Common myeloid progenitor, CD34-positive (primary cell): ENCODE measurements at regions not wholly inside any gene's neighbourhood (a gene's known extent, or its start where the extent isn't known, plus 50 kb on each side); places are given as distances from the start of the nearest gene placed in this dataset.
A peak's percentile ranks its signal among the peaks of the same experiment; 100 is the strongest.

ENCODE experiments used
- CTCF ChIA-PET: fragments of 350-600 bp; sonication (Branson Sonifier 250); formaldehyde crosslinking; loops from one replicate; lab custom pipeline; 2021; ENCODE audit warnings: antibody characterized with exemption; lab: Charles Lee
- POLR2A ChIA-PET: fragments of 350-600 bp; sonication (Branson Sonifier 250); formaldehyde crosslinking; loops from one replicate; lab custom pipeline; 2021; ENCODE audit warnings: antibody characterized with exemption; lab: Charles Lee
- DNase-seq, 3 donors: peaks; one replicate each; pipeline versions ENCODE4 v3.0.0 to v3.0.0-alpha.2; 2013
- H3K27ac ChIP-seq, 2 experiments: 1 replicate in 1 of 2; 2 replicates in 1 of 2; pipeline ENCODE4 v1.7.0; 2013; ENCODE audit warnings: inconsistent platforms in 2 of 2, low read length in 2 of 2, mild to moderate bottlenecking in 2 of 2, low read depth in 1 of 2, moderate library complexity in 1 of 2; ENCODE audit not compliant: severe bottlenecking in 2 of 2, insufficient read depth in 1 of 2, poor library complexity in 1 of 2
- H3K27me3 ChIP-seq, 5 experiments: replicated peaks in 2 of 5; 1 replicate in 3 of 5; 2 replicates in 2 of 5; pipeline versions ENCODE4 v1.6.1 to v1.7.0; 2013; ENCODE audit warnings: low read length in 4 of 5, mild to moderate bottlenecking in 2 of 5, moderate library complexity in 2 of 5, inconsistent platforms in 1 of 5; ENCODE audit not compliant: insufficient read depth in 5 of 5, control insufficient read depth in 4 of 5
- H3K36me3 ChIP-seq, 4 experiments: 1 replicate in 2 of 4; 2 replicates in 2 of 4; pipeline versions ENCODE4 v1.6.1 to v1.7.0; 2013; ENCODE audit warnings: low read length in 3 of 4, control low read depth in 1 of 4, mild to moderate bottlenecking in 1 of 4; ENCODE audit not compliant: control insufficient read depth in 4 of 4, insufficient read depth in 4 of 4
- H3K4me1 ChIP-seq, 4 experiments: 1 replicate in 3 of 4; 2 replicates in 1 of 4; pipeline versions ENCODE4 v1.6.1 to v1.7.1; 2013; ENCODE audit warnings: low read length in 3 of 4, mild to moderate bottlenecking in 3 of 4, control low read depth in 1 of 4, inconsistent platforms in 1 of 4, moderate library complexity in 1 of 4; ENCODE audit not compliant: control insufficient read depth in 4 of 4, insufficient read depth in 4 of 4; ENCODE audit errors: control extremely low read depth in 1 of 4
- H3K4me3 ChIP-seq, 7 experiments: 1 replicate in 4 of 7; 2 replicates in 3 of 7; pipeline versions ENCODE4 v1.5.1 to v1.7.0; 2013; ENCODE audit warnings: mild to moderate bottlenecking in 7 of 7, low read length in 6 of 7, moderate library complexity in 6 of 7, inconsistent platforms in 2 of 7, low read depth in 2 of 7, control low read depth in 1 of 7; ENCODE audit not compliant: insufficient read depth in 4 of 7, control insufficient read depth in 1 of 7; ENCODE audit errors: extremely low read depth in 1 of 7
- H3K9me3 ChIP-seq, 5 experiments: 1 replicate in 4 of 5; 2 replicates in 1 of 5; pipeline versions ENCODE4 v1.6.1 to v1.7.1; 2013; ENCODE audit warnings: low read length in 4 of 5, mild to moderate bottlenecking in 2 of 5, inconsistent platforms in 1 of 5, low read depth in 1 of 5, moderate library complexity in 1 of 5; ENCODE audit not compliant: control insufficient read depth in 4 of 5, insufficient read depth in 2 of 5; ENCODE audit errors: control extremely low read depth in 1 of 5
- WGBS: methylation state at CpG from one replicate; pipeline ENCODE4 v1.1.5; 2013; ENCODE audit not compliant: insufficient coverage; 5-methylcytosine and 5-hydroxymethylcytosine counted together

GRCh38 chr11:121703201-121703600, 250.4 kb upstream of the SORL1-AS1 start:
- no CpG with 5 or more reads among the region's 2 CpGs for WGBS
- Histone ChIP-seq H3K4me3 (no peak overlapping the region), H3K4me1 (peaks cover 0 to 4% (median 0%) of the 10 kb centered on the region in 4 experiments), H3K27me3 (no peaks in the 10 kb centered on the region), H3K27ac (no peak overlapping the region), H3K36me3 (no peaks in the 10 kb centered on the region), H3K9me3 (no peaks in the 10 kb centered on the region)
- ChIA-PET CTCF (no interaction called here), POLR2A (no interaction called here)
- no peak for DNase-seq

GRCh38 chr11:121700968-121701367, 248.2 kb upstream of the SORL1-AS1 start:
- Histone ChIP-seq H3K27me3 (no peaks in the 10 kb centered on the region), H3K9me3 (no peaks in the 10 kb centered on the region), H3K4me1 (peaks cover 0 to 8% (median 1%) of the 10 kb centered on the region in 4 experiments), H3K4me3 (no peak overlapping the region), H3K36me3 (no peaks in the 10 kb centered on the region), H3K27ac (no peak overlapping the region)
- POLR2A ChIA-PET = no interaction called here
- WGBS = 75% methylated on average over 4 of the region's 4 CpGs
- no peak for DNase-seq
- CTCF ChIA-PET = no interaction called here

DNA sequence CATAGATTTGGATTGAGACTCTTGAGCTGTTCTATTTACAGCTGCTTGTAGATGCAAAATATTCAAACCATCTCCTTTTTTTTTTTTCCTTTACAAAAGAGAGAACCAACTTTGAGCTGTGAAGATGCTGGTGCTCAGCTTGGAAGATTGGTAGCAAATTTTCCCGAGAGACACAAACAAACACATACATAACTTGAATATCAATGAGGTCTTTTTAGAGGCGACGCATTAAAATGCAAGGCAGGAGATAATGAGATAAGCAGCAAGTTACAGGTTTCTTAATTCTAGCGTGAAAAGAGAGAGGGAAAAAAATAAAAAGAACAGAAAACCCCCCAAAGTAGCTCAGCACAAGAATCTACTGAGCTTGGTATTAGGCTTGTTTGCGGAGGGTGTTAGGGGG, 247.0 kb upstream of the SORL1-AS1 start:
- Histone ChIP-seq H3K27ac (no peak overlapping the region), H3K4me3 (no peak overlapping the region), H3K27me3 (no peaks in the 10 kb centered on the region), H3K9me3 (no peaks in the 10 kb centered on the region), H3K36me3 (no peaks in the 10 kb centered on the region), H3K4me1 (peaks cover 0 to 8% (median 1%) of the 10 kb centered on the region in 4 experiments)
- POLR2A ChIA-PET = no interaction called here
- DNase-seq = no peak
- WGBS = 60% methylated on average over 1 of the region's 5 CpGs
- CTCF ChIA-PET = no interaction called here

GRCh38 chr11:121696931-121697670, 244.3 kb upstream of the SORL1-AS1 start:
- ChIA-PET POLR2A (no interaction called here), CTCF (no interaction called here)
- 100% methylated on average over 4 of the region's 10 CpGs for WGBS
- Histone ChIP-seq H3K9me3 (no peaks in the 10 kb centered on the region), H3K27ac (no peak overlapping the region), H3K36me3 (no peaks in the 10 kb centered on the region), H3K4me3 (no peak overlapping the region), H3K4me1 (peaks cover 0 to 8% (median 1%) of the 10 kb centered on the region in 4 experiments), H3K27me3 (no peaks in the 10 kb centered on the region)
- DNase-seq = no peak

DNA sequence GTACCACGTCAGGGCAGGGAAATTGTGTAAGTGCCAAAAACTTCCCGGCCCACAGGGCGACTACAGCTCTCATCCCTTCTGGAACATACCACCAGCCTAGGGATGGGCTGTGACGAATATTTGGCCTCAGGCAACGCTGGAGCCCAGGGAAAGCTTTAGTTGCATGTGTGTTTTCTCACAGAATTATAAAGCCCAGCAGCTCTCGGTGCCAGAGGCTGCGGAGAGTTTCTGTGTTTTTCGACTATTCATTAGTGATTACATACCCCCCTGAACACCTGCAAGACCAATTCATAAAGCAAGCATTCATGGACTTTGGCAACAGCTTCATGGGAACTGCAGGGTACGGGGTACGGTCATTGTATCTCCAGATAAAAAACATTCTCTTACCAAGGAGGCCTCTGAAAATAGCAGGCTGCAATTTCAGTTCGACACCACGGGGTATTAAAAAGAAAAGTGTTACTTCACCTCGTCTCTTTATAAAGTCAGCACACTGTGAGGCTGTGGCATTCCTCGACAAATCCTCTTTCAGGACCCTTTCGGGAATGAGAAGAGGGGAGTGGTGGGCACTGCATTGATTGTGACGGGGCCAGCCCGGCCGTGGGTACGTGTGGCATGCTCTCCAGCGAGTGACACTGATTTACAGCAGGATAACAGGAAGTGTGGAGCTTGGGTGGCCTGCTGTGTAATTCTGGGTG, 243.6 kb upstream of the SORL1-AS1 start:
- Histone ChIP-seq H3K4me1 (peaks cover 0 to 8% (median 1%) of the 10 kb centered on the region in 4 experiments), H3K36me3 (no peaks in the 10 kb centered on the region), H3K27me3 (no peaks in the 10 kb centered on the region), H3K9me3 (no peaks in the 10 kb centered on the region), H3K4me3 (no peak overlapping the region), H3K27ac (no peak overlapping the region)
- CTCF ChIA-PET = no interaction called here
- DNase-seq = peak in 2 of 3 donors; percentile 26 to 52
- 65% methylated on average over 18 of the region's 20 CpGs for WGBS
- POLR2A ChIA-PET = no interaction called here

GRCh38 chr11:121692236-121692635, 239.5 kb upstream of the SORL1-AS1 start:
- Histone ChIP-seq H3K27ac (no peak overlapping the region), H3K27me3 (no peaks in the 10 kb centered on the region), H3K36me3 (no peaks in the 10 kb centered on the region), H3K4me1 (peaks cover 0 to 14% (median 9%) of the 10 kb centered on the region in 4 experiments), H3K4me3 (no peak overlapping the region), H3K9me3 (no peaks in the 10 kb centered on the region)
- ChIA-PET CTCF (no interaction called here), POLR2A (no interaction called here)
- WGBS = 83% methylated on average over 1 of the region's 1 CpG
- DNase-seq = no peak
